ENCODE measurements at regions not wholly inside any gene's neighbourhood (a gene's known extent, or its start where the extent isn't known, plus 50 kb on each side); places are given as distances from the start of the nearest gene placed in this dataset.

DNA sequence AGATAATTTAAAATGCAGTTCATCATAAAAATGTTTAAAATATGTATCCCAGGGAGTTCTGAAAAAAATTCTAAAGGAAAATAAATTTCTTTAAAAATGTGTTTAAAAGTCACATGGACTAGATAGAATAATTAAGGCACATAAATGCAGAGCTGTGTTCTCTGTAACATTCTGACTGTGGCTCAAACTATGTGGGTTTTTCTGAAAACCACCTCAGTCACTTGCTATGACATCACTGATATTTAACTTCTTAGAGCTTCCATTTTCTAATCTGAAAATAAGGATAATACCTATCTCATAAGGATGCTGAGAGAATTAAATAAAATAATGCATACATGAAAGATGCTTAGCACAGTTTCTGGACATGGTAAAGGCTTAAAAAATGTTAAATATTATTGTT, 107.3 kb downstream of the SLC41A2 start:
- POLR2A ChIA-PET, result no interaction called here
- ATAC-seq (ENCODE audit: low read depth) (no peak), DNase-seq (no peak)
- Mint-ChIP-seq H3K9me3 (no peaks in the 10 kb centered on the region), H3K27me3 (no peaks in the 10 kb centered on the region), H3K27ac (no peak overlapping the region), H3K4me3 (no peak overlapping the region), H3K36me3 (ENCODE audit: low read depth) (no peaks in the 10 kb centered on the region), H3K4me1 (no peaks in the 10 kb centered on the region)
- intact Hi-C loops (cut with micrococcal nuclease), result no loop called here
- CTCF ChIA-PET, result interaction anchor here (2.4 kb wide), 1 partner anchor 469 kb away, joined by 6 read pairs; no protein-coding TSS in a partner anchor
- TF ChIP-seq, protein P1, sequence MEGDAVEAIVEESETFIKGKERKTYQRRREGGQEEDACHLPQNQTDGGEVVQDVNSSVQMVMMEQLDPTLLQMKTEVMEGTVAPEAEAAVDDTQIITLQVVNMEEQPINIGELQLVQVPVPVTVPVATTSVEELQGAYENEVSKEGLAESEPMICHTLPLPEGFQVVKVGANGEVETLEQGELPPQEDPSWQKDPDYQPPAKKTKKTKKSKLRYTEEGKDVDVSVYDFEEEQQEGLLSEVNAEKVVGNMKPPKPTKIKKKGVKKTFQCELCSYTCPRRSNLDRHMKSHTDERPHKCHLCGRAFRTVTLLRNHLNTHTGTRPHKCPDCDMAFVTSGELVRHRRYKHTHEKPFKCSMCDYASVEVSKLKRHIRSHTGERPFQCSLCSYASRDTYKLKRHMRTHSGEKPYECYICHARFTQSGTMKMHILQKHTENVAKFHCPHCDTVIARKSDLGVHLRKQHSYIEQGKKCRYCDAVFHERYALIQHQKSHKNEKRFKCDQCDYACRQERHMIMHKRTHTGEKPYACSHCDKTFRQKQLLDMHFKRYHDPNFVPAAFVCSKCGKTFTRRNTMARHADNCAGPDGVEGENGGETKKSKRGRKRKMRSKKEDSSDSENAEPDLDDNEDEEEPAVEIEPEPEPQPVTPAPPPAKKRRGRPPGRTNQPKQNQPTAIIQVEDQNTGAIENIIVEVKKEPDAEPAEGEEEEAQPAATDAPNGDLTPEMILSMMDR (IDR thresholded peaks at IDR 0.05), result no peak

DNA sequence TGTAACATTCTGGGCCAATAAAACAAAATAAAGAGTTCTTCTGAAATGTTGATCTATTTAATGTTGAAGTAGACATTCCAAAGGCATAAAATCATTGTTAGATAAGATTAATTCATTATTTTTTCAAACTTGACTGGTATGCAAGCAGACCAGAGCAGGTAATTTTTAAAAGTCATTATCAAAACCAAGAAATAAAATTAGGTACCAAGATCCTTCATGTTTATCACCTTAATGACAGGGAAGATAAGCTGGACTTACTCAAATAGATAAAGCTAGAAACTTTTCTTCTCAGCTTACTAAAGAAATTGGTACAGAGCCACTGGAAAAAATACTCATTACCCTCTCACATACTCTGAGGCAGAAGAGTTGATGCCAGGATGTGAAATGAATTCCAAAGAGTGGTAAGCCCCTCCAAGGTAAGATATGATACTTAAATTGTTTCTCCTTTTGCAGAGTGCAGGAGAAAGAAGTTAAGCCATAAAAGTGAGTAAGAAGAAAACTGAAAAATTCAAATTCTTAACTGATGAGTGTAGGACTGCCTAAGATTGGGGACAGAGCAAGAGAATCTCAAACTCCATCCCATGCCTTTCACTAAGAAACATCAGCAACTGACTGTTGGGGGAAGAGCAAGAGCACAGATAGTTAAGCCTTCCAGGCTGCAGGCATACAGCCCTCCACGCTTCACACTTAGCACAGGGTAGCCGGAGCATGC, 111.9 kb downstream of the SLC41A2 start:
- Mint-ChIP-seq H3K9me3 (no peaks in the 10 kb centered on the region), H3K27me3 (no peaks in the 10 kb centered on the region), H3K4me3 (no peak overlapping the region), H3K27ac (no peak overlapping the region), H3K36me3 (ENCODE audit: low read depth) (no peaks in the 10 kb centered on the region), H3K4me1 (no peaks in the 10 kb centered on the region)
- intact Hi-C loops (cut with micrococcal nuclease), result no loop called here
- ChIA-PET CTCF (no interaction called here), POLR2A (no interaction called here)
- TF ChIP-seq, protein P1 (IDR thresholded peaks at IDR 0.05), result no peak
- DNase-seq (no peak), ATAC-seq (ENCODE audit: low read depth) (no peak)

DNA sequence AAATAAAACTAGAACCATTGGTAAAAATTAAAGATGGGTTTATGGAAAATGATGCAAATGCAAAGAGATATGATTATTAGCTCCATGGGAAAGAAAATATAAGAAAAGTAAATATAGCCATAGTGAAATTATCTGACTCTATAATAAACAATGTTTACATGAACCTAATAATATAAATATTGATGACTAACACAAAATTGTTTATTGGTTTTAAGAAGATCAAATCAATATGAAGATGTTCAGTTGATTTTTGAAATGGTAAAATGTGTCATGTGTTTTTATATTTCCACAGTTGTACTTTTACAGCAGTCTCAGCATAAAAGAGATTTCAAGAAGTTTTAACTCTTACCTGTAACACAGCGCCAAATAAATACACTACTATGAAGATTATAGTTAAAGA, 114.0 kb downstream of the SLC41A2 start:
- no peak for DNase-seq
- no peaks in the 10 kb centered on the region for H3K36me3 Mint-ChIP-seq (ENCODE audit: low read depth)
- no peaks in the 10 kb centered on the region for H3K9me3 Mint-ChIP-seq
- H3K27me3 Mint-ChIP-seq, result no peaks in the 10 kb centered on the region
- no peaks in the 10 kb centered on the region for H3K4me1 Mint-ChIP-seq
- ChIA-PET CTCF (no interaction called here), POLR2A (no interaction called here)
- TF ChIP-seq, protein P1 (IDR thresholded peaks at IDR 0.05), result no peak
- no peak for ATAC-seq (ENCODE audit: low read depth)
- H3K4me3 Mint-ChIP-seq, result no peak overlapping the region
- no peak overlapping the region for H3K27ac Mint-ChIP-seq
- intact Hi-C loops (cut with micrococcal nuclease), result no loop called here

DNA sequence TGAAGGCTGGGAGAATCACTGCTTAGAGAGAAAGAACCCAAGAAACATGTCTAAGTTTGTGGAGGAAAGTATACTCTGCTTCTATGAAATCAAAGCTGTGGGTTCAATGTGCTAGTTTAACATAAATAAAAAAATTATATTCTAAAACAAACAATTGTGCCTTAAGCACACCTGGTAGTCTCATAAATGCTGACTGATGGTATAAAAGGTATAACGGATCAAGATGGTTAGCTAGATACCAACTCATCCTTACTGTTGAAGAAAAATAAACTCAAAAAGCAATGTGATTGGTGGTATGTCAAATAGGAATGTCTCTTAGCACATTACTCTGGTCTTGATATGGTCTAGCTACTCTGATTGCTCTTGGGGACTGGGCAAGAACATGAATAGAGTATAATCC, 117.8 kb downstream of the SLC41A2 start:
- Mint-ChIP-seq H3K27me3 (no peaks in the 10 kb centered on the region), H3K9me3 (no peaks in the 10 kb centered on the region), H3K27ac (no peak overlapping the region), H3K36me3 (ENCODE audit: low read depth) (no peaks in the 10 kb centered on the region), H3K4me1 (no peaks in the 10 kb centered on the region), H3K4me3 (no peak overlapping the region)
- intact Hi-C loops (cut with micrococcal nuclease), result no loop called here
- ChIA-PET POLR2A (no interaction called here), CTCF (interaction anchor here (1.1 kb wide), 1 partner anchor 458 kb away, joined by 4 read pairs; no protein-coding TSS in a partner anchor)
- TF ChIP-seq, protein P1 (IDR thresholded peaks at IDR 0.05), result no peak
- no peak for ATAC-seq (ENCODE audit: low read depth)
- DNase-seq, result no peak

DNA sequence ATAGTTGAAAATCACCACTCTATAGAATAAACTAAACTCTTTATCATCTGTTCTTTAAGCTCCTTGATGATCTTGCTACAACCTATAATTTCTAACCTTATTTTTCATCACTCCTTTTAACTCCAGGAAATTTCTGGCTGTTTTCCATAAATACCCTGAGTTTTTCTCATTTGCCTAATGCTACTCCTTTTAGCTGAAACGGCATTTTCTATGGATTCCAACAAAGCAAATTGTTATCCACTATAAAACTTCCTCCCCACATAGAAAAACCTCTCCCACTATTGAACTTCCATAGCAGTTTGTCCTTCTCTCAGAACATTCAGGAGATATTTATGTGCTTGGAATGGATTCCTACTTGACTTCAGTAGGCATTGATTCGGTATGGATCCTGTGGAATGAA, 122.8 kb downstream of the SLC41A2 start:
- Mint-ChIP-seq H3K4me1 (no peaks in the 10 kb centered on the region), H3K9me3 (no peaks in the 10 kb centered on the region), H3K27ac (no peak overlapping the region), H3K27me3 (no peaks in the 10 kb centered on the region), H3K4me3 (no peak overlapping the region), H3K36me3 (ENCODE audit: low read depth) (no peaks in the 10 kb centered on the region)
- TF ChIP-seq, protein P1 (IDR thresholded peaks at IDR 0.05), result no peak
- intact Hi-C loops (cut with micrococcal nuclease), result no loop called here
- ChIA-PET POLR2A (no interaction called here), CTCF (no interaction called here)
- DNase-seq (no peak), ATAC-seq (ENCODE audit: low read depth) (no peak)

Data from activated B cell treated with CpG ODN at 0.5 μM for 24 hours (primary cell).